ENCODE measurements at regions not wholly inside any gene's neighbourhood (a gene's known extent, or its start where the extent isn't known, plus 50 kb on each side); places are given as distances from the start of the nearest gene placed in this dataset.

DNA sequence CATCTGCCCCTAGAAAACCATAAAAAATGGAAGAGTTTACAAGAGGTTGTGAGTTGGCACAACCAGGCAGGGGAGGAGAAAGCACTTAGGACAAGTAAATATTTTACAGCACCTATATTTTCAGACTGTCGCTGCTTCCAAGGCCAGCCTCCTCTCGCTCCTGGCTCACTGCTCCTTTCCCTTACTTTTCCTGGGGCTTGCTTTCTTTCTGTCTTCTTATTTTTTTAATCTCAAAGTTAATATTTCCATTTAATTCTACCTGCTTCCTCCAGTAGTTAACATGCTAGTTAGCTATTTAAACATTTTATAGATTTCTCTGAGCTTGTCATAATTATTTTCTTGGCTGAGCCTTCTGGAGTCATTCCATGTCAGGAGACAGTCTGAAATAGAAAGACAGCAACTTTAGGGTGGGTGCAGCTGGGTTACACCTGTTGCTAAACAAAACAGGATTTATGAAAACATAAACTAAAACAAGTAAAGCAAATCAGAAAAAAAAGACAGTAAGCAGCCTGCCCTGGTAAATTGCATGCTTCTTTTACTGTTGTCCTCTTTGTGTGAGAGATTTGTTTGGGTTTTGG, 330.1 kb downstream of the DLEU7 start:
- intact Hi-C loops (cut with micrococcal nuclease): loop anchor here (2.0 to 10.0 kb wide), 5 partner anchors 81 to 433 kb away; no protein-coding TSS in a partner anchor

DNA sequence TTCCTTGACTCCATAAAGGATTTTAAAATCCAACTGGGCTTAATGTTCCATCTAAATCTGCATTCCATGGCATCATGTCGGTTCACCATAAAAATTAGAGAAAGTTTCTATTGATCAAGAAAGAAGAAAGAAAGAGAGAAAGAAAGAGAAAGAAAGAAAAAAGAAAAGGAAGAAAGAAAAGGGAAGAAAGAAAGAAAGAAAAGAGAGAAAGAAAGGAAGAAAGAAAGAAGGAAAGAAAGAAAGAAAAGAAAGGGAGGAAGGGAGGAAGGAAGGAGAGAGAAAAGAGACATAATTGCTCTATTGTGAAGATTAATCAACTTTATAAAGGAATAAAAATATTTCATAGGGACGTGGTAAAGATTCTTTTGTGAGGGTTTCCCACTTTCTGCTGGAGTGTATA, 329.2 kb downstream of the DLEU7 start:
- intact Hi-C loops (cut with micrococcal nuclease): loop anchor here (5.0 to 10.0 kb wide), 4 partner anchors 81 to 398 kb away; no protein-coding TSS in a partner anchor

DNA sequence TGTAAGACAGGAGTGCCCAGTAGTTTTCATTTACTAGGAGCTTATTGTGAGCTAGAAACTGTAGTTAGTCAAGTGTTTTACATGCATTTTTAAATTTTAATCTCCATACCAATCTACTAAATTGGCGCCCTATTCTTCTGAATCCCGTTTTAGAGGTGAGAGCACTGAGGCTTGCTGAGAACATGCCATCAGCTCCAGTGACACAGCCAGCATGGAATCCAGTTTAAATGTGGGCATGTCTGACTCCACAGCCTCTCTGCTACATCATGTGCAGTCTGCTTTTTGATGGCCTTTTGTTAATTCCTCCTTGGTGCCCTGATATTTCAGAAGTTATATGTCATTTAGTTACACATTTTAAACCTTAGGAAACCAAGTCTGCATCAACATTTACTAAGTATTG, 325.4 kb downstream of the DLEU7 start:
- intact Hi-C loops (cut with micrococcal nuclease): loop anchor here (10.0 kb wide), 1 partner anchor 77 kb away; no protein-coding TSS in a partner anchor

DNA sequence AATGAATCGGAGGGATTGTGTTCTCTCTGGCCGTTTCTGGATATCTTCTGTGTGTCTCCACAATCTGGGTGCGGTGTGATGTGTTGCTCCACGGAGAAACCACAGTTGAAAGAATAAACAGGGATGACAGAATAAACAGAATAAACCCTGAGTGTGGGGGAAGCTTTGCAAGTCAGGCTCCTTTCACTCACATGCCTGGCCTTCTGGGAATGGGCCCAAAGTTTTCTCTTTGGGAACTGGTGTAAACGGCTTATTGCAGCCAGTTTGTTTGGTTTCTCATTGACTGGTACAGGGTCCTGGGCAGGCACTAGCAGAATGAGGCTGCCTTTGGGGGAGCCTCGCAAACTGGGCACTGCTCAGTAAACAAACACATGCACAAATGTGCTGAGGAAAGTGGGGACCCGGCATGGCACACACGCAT, 324.7 kb downstream of the DLEU7 start:
- intact Hi-C loops (cut with micrococcal nuclease): loop anchor here (10.0 kb wide), 1 partner anchor 76 kb away; no protein-coding TSS in a partner anchor

DNA sequence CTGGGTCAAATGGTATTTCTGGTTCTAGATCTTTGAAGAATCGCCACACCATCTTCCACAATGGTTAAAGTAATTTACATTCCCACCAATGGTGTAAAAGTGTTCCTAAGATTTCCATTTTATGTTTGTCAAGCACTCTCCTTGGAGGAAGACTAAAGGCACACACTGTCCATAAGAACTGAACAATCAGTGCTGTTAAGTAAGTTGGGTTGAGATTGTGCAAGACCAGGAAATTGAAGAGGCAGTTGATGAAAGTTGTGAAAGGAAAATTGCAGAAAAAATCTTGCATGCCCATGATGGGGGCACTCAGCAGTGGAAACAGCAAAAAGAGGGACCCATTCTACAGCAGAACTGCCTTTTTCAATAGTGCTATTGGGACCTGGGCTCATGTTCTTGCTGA, 323.6 kb downstream of the DLEU7 start:
- intact Hi-C loops (cut with micrococcal nuclease): loop anchor here (10.0 kb wide), 2 partner anchors 75 to 285 kb away; no protein-coding TSS in a partner anchor

DNA sequence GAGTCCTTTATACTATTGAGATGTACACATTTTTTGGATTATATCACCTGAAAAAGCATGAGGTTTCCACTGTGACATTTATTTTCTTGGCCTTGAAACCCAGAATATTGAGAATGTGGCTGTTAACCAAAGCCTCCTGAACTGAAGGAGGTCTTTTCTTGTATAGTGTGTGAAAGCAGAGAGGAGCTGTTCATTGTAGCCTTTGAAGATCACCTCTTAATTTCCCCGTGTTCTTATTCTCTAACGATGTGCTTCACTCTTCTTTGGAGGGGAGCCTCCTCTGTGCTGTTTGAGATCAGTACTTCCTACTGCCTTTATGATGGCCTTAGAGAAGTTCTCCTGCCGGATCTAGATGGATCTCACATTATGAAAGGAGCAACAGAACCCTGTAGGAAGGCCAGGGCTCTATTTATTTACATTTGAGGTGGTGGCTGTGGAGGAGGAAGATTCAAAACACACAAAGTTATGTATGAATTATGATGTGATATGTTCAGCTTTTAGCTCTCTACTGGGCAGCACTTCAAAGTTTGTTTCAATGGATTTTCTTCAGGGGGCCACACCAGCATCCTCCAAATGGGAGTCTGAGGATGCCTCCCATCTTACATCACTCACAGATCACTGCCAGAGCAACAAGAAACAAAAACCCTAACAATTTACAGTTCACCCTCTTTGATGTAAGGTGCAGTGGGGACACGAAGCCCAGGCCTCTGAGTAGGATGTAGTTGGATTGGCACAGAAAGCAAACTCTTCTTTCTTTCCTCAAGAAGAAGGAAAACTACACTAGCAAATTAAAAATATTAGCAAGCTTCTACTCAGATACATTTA, 322.3 kb downstream of the DLEU7 start:
- intact Hi-C loops (cut with micrococcal nuclease): loop anchor here (10.0 kb wide), 1 partner anchor 284 kb away; no protein-coding TSS in a partner anchor

DNA sequence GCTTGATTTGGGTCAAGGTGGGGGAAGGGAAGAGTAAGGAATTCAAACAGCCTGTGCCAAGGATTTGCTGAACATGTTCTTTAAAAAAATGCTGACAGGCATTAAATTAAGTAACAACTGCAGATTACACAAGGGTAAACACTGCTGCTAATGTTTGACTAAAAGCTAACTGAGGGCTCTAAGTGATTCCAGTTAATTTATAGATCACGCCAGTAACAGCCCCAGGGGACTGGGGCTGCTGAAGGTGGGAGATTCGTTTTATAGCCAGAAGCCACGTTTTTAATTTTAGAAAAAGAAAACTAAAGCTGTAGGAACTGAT, 321.7 kb downstream of the DLEU7 start:
- intact Hi-C loops (cut with micrococcal nuclease): loop anchor here (10.0 kb wide), 1 partner anchor 283 kb away; no protein-coding TSS in a partner anchor

DNA sequence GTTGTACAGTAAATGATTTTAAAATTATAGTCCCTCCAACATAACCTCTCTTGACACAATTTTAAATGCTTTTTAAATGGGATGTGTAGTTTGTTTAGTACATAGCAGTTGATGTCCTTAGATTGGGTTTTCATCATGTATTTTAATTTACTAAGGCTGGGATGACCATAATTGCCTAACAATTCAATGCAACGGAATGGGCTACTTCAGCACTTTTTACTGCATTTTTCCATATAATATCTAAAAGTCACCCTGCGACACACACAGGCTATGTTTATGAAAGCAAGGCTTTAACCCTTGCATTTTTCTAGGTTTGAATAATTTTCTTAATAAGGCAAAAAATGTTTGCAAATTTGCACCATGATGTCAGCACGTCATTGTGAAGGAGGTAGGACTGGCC, 321.0 kb downstream of the DLEU7 start:
- intact Hi-C loops (cut with micrococcal nuclease): loop anchor here (10.0 kb wide), 1 partner anchor 282 kb away; no protein-coding TSS in a partner anchor

DNA sequence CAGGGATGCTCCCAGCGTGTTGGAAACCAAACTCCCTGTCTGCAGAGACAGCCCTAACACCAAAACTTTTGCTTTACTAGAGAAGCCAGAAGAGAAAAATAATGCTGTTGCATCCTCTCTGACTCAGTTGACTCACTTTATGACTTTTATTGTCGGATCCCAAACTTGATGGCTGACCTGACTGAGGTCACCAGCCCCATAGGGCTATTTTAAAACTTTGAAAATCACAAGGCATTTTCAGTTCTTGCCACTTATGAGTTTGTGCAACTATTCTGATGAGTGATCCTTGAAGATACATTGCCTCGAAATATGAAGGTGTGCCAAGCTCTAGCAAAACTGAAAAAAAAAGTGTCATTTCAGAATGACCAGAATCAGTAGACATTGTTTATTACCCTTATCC, 320.2 kb downstream of the DLEU7 start:
- intact Hi-C loops (cut with micrococcal nuclease): loop anchor here (10.0 kb wide), 1 partner anchor 281 kb away; no protein-coding TSS in a partner anchor

DNA sequence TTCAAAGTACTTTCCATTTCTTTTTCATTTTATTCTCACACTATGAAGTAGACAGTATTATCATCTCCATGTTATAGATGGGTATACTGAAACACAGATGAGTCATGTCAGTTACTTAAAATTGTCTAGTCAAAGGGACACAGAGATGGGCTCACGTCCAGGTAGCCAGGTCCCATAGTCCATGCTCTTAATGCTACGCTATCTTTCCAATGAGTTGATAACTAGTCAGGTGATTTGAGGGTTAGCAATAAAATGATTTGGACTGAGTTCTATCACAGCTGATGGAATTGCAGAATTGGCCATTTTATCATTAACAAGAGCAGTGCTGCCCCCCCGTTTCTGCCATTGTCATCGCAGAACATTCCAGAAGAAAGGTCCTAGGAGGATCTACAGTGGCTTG, 318.9 kb downstream of the DLEU7 start:
- intact Hi-C loops (cut with micrococcal nuclease): loop anchor here (10.0 kb wide), 1 partner anchor 280 kb away; no protein-coding TSS in a partner anchor

DNA sequence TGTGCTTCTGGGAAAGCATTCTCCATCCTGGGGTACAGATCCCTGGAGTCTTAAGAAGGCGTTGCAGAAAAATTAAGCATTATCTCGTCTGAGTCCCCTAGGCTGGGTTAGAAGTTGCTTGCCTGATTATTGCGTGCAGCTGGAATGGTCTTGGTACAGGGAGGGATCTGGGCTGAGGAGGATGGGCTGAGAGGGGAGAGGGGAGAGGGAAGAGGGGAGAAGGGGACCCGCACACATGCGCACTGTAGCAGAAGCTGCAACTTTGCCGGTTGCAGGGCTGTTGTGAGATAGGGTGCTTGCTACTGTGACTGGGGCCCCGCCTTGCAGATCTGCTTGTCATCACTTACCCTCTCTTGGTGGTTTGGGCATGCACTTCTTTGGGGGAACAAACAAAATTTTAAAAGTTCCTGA, 316.8 kb downstream of the DLEU7 start:
- intact Hi-C loops (cut with micrococcal nuclease): loop anchor here (10.0 kb wide), 1 partner anchor 278 kb away; no protein-coding TSS in a partner anchor

DNA sequence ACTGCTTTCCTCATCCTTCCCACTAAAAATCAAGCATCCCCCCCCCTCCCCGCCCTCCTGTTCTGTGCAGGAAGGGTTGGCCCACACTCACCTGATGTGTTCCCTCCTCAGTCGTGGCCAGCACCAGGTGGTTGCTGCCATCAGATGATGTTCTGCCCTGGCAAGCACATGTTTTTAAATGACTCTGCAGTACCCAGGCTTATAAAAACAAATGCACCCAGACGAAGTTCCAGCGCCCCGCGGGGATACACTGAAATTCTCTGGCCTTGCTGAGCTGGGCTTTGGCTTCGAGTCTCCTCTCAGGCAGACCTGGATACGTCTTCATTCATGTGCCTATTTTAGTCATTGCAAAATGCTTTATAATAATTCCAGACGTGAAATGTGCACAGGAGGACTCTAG, 316.3 kb downstream of the DLEU7 start:
- intact Hi-C loops (cut with micrococcal nuclease): loop anchor here (10.0 kb wide), 1 partner anchor 278 kb away; no protein-coding TSS in a partner anchor

DNA sequence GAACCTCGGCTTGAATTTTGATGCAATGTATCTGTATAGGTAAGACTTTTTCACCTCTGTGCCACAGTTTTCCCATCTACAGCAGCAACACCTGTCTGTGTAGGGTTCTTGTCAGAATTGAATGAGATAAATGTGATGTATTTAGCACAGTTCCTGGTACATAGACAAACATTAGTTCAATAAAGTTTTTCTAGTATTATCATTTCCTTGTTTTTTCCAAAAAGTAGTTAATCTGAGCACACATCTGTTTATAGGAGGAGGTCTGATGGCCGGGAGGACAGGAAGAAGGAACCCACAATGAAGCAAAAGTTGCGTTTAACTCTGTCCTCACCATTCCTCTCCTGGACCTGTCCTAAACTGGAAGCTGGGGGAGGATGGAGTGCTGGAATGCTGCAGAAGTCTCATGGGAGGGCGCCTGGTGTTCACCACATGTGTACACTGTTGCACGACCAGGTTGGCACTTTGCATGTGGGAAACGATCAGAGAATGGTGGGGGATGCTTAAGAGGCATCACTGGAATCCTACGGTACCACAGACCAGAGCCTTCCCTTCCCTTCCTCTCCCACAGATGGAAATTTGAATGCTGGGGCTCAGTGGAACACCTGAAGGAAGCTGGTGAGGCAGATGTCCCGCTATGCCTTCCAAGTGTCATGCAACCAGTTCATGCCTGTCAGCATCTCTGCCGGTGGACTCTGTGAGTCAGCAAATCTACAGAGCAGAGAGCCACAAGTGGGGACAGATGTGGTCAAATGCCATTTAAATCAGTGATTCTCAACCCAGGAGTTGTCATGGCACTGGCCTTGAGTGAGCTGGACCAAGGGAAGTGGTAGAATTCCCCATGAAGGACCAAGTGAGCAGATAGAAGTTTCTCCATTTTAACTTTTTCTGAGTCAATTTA, 315.6 kb downstream of the DLEU7 start:
- intact Hi-C loops (cut with micrococcal nuclease): loop anchor here (10.0 kb wide), 1 partner anchor 277 kb away; no protein-coding TSS in a partner anchor

DNA sequence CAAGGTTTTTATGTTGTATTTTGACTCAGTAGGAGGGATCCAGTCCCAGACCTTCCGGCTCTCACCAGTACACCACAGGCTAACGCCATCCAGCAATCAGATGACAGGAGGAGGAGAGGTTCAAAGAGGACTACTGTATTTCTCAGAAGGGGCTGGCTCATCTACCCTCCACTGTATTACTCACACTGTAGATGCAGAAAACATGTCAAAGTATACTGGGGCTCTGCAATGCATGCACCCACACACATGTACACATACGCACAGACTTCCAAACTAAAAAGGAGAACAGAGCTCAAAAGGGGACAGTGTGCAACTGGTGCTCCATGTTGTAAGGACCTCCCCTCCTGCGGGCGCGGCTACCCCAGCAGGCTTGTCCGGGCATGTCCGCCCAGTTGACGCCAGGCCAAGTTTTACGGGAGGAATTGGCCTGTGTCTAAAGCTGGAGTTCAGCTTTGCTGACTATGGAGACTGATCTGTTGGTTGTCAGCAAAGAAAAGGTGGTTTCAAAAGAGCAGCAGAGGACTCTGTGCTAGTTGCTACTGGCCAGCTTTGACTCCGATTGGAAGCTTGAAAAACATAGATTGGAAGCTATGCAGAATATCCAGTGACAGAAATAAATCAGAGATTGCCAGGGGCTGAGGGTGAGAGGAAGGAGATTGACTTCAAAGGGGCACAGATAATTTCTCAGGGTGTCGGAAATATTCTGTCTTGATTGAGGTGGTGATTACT, 314.2 kb downstream of the DLEU7 start:
- intact Hi-C loops (cut with micrococcal nuclease): loop anchor here (10.0 kb wide), 1 partner anchor 275 kb away; no protein-coding TSS in a partner anchor

DNA sequence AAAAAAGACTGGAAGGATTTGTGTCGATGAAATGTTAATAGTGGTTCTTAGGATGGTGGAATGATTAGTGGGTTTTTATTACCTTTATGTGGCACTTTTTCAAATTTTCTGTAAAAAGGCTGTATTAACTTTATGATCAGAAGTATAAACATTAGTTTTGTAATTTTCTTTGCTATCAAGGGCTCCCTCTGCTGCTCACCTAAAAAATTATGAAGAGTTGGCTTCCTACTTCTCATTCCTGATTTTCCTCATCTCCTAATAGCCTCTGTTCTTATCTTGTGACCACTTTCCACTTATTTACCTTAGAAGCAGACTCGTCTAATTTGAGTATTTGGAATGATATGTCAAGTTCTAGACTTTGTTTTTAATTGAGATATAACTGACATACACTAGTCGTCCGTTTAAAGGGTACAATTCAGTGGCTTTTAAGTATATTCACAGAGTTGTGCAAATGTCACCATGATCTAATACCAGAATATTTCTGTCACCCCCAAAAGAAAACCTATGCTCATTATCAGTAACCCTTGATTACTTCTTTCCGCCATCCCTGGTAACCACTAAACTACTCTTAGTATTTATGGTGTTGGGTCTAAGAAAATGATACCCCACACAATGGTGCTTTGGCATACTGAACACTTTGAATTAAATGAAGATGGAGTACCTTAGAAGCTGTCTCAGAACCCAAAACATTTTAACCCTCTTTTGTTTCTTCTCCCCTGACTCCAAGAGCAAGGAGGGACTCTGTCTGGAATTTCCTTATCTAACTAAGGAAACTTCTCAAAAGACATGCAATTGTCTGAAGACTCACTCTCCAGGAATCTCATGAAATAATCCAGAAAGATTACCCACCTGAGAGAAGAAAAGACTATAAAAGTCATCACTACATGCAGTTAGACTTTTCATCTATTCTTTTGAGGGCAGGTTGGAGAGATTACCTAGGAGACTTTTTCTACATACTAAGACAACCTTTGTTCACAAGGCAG, 311.3 kb downstream of the DLEU7 start:
- intact Hi-C loops (cut with micrococcal nuclease): loop anchor here (1.0 to 5.0 kb wide), 4 partner anchors 381 to 555 kb away; no protein-coding TSS in a partner anchor

DNA sequence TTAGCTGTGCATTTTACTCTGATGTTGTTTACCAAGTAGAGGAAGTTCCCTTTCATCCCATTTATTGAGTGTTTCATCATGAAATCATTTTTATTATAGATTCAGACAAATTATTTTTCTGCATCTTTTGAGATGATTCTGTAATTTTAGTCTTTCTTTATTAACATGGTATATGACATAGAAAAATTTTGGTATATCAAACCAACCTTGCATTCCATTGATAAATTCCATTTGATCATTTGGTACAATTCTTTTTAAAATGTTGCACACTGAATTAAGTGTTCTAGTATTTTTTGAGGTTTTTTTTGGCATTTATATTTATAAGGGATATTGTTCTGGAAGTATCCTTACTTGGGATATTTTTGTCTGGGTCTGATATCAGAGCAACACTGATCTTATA, 308.4 kb downstream of the DLEU7 start:
- intact Hi-C loops (cut with micrococcal nuclease): no loop called here

DNA sequence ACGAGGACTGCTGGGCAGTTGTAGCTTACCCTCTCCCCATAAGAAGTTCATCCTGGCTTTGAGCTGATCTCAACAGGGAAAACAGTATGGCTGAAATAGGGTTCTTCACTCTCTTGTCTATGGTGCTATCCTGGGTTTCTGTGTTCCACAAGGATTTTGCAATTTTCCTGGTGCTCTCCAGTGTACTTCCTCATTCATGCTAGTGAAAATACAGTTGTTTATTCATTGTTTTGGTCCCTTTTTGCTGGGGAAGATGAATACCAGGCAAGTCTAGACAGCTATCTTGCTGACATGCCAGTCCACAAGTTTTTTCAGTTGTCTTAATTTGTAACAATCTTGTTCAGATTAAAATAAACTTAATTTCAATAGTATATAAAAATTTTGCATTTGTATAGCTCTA, 306.5 kb downstream of the DLEU7 start:
- intact Hi-C loops (cut with micrococcal nuclease): no loop called here

DNA sequence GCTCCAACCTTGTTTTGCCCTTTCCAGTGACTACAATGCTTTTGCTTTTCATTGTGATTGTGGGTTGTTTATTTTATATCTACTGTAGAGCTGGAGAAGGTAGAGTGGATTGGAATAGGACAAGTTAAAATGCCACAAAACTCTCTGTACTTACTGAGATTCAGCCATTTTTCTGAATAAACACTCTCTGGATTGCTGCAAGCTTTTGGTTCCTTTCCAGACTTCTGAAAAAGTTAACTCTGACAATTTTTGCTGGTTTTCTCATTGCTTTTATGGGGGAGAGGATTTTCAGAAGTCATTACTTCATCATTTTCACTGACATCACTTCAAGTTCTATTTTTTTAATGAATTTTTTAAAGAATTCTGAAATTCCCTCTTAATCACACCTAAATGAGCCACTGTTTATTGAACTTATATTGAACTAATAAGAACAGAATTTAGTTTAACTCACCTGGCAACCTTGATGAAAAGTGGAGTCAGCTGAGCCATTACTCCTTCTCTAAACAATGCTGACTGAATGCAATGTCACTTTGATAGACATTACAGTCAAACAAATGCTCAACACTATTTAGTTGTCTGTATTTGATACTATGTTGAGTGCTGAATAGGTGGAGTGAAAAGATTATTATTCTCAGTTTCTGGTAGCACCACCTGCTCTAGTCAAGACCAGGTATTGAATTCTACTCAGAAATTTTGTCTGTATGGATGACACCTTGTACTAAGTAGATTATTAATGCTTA, 303.5 kb downstream of the DLEU7 start:
- intact Hi-C loops (cut with micrococcal nuclease): no loop called here

Measured in T-helper 2 cell treated with Interferon-gamma antibody and Interleukin-4, amounts not matched to agents 100 ng/mL and 5 ng/mL, for 36 hours (primary cell).